SK-N-SH treated with all-trans-retinoic acid at 6 μM for 48 hours (cell line): ENCODE measurements at regions not wholly inside any gene's neighbourhood (a gene's known extent, or its start where the extent isn't known, plus 50 kb on each side); places are given as distances from the start of the nearest gene placed in this dataset.

Experiments
- BACH2 ChIP-seq: fragments of 250-450 bp; sonication (Bioruptor Pico); IDR thresholded peaks from 2 replicates; pipeline ENCODE4 v1.9.0; 2021; ENCODE audit warnings: mild to moderate bottlenecking, borderline replicate concordance
- CSDC2 ChIP-seq: fragments of 250-450 bp; sonication (Bioruptor Pico); IDR thresholded peaks from 2 replicates; pipeline ENCODE4 v1.5.0; 2020; ENCODE audit warnings: mild to moderate bottlenecking, moderate library complexity
- GLIS3 ChIP-seq: fragments of 250-450 bp; sonication (Bioruptor Pico); IDR thresholded peaks from 2 replicates; pipeline ENCODE4 v1.5.0; 2020; ENCODE audit warnings: mild to moderate bottlenecking, moderate library complexity
- PPARA ChIP-seq: fragments of 250-450 bp; sonication (Bioruptor Pico); IDR thresholded peaks from 2 replicates; pipeline ENCODE4 v1.5.0; 2020; ENCODE audit warnings: mild to moderate bottlenecking, borderline replicate concordance
- TCF4 ChIP-seq: fragments of 250-450 bp; sonication (Bioruptor Pico); IDR thresholded peaks from 2 replicates; pipeline ENCODE4 v1.8.0; 2021; ENCODE audit warnings: mild to moderate bottlenecking, moderate library complexity, borderline replicate concordance
- TOX ChIP-seq: fragments of 250-450 bp; sonication (Bioruptor Pico); IDR thresholded peaks from 2 replicates; pipeline ENCODE4 v1.8.0; 2021; ENCODE audit warnings: mild to moderate bottlenecking, moderate library complexity, borderline replicate concordance
- ZC3H10 ChIP-seq: fragments of 250-450 bp; sonication (Bioruptor Pico); IDR thresholded peaks from 2 replicates; pipeline ENCODE4 v1.5.1; 2021; ENCODE audit warnings: mild to moderate bottlenecking, moderate library complexity
- ZNF70 ChIP-seq: fragments of 450-650 bp; formaldehyde crosslinking; IDR thresholded peaks from 2 replicates; pipeline ENCODE4 v1.5.0; 2020; ENCODE audit warnings: mild to moderate bottlenecking, moderate library complexity
- ZNF8 ChIP-seq: fragments of 450-650 bp; formaldehyde crosslinking; IDR thresholded peaks from 2 replicates; pipeline ENCODE4 v1.5.0; 2020; ENCODE audit warnings: mild to moderate bottlenecking, moderate library complexity
- TF ChIP-seq, protein P1 (sequence below): fragments of 250-450 bp; sonication (Bioruptor Pico); IDR thresholded peaks from 2 replicates; pipeline ENCODE4 v1.8.0; 2020; ENCODE audit warnings: mild to moderate bottlenecking, moderate library complexity, borderline replicate concordance
- TF ChIP-seq, protein P2 (sequence below): fragments of 250-450 bp; sonication (Bioruptor Pico); IDR thresholded peaks from 2 replicates; pipeline ENCODE4 v1.5.1; 2020; ENCODE audit warnings: low read depth, mild to moderate bottlenecking, moderate library complexity
- TF ChIP-seq, protein P3 (sequence below): fragments of 250-450 bp; sonication (Bioruptor Pico); IDR thresholded peaks from 2 replicates; pipeline ENCODE4 v1.8.0; 2021; ENCODE audit warnings: low read depth, mild to moderate bottlenecking, moderate library complexity, borderline replicate concordance

DNA sequence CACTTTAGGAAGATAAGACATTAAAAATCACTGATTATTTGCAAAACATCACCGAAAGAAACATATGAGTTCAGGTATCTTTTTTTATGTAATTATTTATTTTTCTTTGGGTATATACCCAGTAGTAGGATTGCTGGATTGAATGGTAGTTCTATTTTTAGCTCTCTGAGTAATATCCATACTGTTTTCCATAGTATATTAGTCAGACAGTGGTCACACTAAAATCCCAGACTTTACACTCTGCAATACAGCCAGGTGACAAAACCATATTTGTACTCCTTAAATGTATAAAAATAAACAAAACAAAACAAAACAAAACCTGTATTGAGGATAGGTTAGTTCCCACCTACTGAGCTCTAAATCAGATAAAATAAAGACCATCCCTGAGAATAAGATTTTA lies 1024.3 kb upstream of the EYS start:
- TF ChIP-seq, protein P1, sequence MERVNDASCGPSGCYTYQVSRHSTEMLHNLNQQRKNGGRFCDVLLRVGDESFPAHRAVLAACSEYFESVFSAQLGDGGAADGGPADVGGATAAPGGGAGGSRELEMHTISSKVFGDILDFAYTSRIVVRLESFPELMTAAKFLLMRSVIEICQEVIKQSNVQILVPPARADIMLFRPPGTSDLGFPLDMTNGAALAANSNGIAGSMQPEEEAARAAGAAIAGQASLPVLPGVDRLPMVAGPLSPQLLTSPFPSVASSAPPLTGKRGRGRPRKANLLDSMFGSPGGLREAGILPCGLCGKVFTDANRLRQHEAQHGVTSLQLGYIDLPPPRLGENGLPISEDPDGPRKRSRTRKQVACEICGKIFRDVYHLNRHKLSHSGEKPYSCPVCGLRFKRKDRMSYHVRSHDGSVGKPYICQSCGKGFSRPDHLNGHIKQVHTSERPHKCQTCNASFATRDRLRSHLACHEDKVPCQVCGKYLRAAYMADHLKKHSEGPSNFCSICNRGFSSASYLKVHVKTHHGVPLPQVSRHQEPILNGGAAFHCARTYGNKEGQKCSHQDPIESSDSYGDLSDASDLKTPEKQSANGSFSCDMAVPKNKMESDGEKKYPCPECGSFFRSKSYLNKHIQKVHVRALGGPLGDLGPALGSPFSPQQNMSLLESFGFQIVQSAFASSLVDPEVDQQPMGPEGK (CRISPR knock-in tag) = no peak
- TF ChIP-seq, protein P2, sequence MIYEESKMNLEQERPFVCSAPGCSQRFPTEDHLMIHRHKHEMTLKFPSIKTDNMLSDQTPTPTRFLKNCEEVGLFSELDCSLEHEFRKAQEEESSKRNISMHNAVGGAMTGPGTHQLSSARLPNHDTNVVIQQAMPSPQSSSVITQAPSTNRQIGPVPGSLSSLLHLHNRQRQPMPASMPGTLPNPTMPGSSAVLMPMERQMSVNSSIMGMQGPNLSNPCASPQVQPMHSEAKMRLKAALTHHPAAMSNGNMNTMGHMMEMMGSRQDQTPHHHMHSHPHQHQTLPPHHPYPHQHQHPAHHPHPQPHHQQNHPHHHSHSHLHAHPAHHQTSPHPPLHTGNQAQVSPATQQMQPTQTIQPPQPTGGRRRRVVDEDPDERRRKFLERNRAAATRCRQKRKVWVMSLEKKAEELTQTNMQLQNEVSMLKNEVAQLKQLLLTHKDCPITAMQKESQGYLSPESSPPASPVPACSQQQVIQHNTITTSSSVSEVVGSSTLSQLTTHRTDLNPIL = no peak
- TF ChIP-seq CSDC2 (CRISPR knock-in tag) (no peak), GLIS3 (CRISPR knock-in tag) (no peak), PPARA (no peak), ZNF70 (CRISPR knock-in tag) (no peak), ZC3H10 (CRISPR knock-in tag) (no peak), ZNF8 (CRISPR knock-in tag) (no peak), TOX (CRISPR knock-in tag) (no peak), TCF4 (no peak), BACH2 (no peak)
- TF ChIP-seq, protein P3, sequence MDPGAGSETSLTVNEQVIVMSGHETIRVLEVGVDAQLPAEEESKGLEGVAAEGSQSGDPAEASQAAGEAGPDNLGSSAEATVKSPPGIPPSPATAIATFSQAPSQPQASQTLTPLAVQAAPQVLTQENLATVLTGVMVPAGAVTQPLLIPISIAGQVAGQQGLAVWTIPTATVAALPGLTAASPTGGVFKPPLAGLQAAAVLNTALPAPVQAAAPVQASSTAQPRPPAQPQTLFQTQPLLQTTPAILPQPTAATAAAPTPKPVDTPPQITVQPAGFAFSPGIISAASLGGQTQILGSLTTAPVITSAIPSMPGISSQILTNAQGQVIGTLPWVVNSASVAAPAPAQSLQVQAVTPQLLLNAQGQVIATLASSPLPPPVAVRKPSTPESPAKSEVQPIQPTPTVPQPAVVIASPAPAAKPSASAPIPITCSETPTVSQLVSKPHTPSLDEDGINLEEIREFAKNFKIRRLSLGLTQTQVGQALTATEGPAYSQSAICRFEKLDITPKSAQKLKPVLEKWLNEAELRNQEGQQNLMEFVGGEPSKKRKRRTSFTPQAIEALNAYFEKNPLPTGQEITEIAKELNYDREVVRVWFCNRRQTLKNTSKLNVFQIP (CRISPR knock-in tag) = no peak
